HG02973 (cell line): ENCODE measurements at regions not wholly inside any gene's neighbourhood (a gene's known extent, or its start where the extent isn't known, plus 50 kb on each side); places are given as distances from the start of the nearest gene placed in this dataset.

Experiments
- ATAC-seq: cut with Tn5 transposase; IDR thresholded peaks from one replicate; pipeline ENCODE4 v1.9.1; 2021; ENCODE audit warnings: moderate library complexity; ENCODE audit not compliant: unreplicated experiment

- no peak for ATAC-seq
Observed at GRCh38 chr20:48284315-48284714, 499.0 kb upstream of the SULF2 start.

GRCh38 chr20:48283470-48284110 is 498.3 kb upstream of the SULF2 start:
- no peak for ATAC-seq

DNA sequence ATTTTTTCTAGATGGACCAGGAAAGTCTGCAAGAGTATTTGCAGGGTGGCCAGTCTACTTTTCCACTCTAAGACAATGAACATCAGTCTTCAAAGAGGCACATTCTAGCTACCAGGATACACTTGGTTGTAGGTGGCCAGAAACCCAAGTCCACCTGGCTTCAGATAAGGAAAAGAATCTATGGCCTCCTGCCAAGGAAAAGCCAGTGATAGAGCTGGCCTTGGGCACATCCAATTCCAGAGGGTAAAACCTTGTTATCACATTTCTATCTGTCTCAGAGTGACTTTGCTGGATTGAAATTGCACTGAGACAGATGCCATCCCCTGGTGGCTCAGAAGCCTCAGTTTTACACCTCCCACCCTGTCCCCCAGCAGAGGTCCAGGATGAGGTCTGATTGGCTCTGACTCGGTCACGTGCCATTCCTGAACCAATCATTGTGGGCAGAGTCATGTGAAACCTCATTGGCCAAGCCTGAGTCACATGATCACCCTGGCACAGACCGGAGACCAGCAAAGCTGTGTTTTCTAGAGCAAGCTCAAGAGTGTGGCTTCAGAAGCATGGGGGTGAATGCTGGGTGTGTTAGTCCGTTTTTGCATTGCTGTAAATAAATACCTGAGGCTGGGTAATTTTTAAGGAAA is 497.4 kb upstream of the SULF2 start:
- ATAC-seq, result no peak

DNA sequence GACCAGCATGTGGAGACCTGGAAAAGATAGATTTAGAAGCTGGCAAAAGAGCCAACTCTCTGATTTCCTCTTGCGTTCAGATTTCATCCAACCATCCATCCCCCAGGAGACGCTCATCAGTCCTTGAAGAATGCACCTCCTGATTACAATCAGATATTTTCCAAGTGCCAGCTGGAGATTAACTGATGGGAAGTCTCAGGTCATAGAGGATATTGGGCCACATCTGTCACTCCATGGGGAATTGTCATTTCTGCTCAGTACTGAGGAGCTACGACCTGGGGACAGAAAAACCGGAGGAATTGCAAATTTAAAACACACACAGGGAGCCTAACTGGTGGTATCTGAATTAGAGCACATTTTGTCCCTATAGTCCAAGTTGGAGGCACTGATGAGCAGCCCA is 496.2 kb upstream of the SULF2 start:
- ATAC-seq, result no peak

DNA sequence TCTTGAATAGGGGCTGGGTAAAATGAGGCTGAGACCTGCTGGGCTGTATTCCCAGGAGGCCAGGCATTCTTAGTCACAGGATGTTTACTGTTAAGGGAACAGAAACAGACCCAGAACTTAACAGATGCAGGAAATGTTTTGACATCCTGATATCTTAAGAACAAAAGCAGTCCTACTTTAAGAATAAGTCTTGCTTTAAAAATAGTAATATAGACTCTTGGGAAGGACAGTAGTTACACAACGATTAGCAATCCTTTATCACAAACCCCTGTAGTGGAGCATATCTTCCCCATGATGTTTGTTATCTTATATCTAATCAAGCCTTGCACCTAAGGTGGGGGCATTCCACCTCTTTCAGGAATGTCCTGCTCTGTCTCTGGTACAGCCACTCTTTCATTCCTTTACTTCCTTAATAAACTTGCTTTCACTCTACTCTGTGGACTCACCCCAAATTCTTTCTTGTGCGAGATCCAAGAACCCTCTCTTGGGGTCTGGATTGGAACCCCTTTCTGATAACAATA is 493.7 kb upstream of the SULF2 start:
- no peak for ATAC-seq

- ATAC-seq, result no peak
Observed at GRCh38 chr20:48277266-48277665, 492.0 kb upstream of the SULF2 start.

- ATAC-seq, result no peak
Observed at GRCh38 chr20:48276021-48276342, 490.7 kb upstream of the SULF2 start.

DNA sequence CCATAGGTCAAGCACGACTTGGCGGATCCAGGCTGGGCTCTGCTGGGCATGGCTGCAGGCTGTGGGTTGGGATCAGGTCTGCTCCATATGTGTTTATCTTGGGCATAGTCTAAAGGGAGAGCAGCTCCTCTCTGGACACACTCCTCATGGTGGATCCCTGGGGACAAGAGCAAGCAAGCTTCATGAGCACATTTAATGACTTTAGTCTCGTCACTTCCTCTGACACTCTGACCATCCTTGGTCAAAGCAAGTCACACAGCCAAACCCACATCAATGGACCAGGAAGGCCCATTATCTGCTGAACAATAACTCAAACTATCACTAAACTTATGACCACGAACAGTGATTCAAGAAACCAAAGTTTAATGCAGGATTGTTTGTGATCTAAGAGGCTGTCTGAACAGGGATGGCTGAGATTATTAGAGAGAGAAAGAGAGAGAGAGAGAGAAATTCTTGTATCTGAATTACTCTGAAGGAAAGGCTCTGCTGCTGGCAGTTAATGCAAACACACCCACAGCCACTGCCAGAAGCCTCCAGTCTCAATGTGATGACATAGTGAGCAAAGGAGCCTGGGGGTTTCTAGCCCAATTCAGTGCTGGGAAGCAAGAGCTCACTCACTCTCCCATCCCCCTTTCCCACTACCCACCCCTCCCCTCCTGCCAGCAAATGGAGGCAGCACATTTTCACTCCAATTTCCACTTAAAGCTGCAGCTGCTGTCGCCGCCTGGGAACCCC is 490.2 kb upstream of the SULF2 start:
- no peak for ATAC-seq

DNA sequence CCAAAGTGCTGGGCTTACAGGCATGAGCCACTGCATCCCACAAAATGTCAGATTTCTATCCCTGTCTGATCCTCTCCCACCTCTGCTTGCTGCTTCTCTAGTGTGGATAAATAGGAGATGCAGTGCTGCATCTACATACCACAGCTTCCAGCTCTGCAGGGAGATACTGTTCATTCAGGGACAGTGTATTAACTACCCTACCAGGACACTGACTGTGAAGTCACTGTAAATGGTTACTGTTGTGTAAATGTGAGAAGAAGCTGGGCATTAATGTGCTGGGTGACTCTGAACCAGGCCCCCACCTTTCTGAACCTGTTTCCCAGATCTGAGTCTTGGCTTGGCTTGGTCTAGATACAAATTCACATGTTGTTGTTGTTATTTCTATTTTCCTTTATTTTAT is 488.6 kb upstream of the SULF2 start:
- no peak for ATAC-seq

DNA sequence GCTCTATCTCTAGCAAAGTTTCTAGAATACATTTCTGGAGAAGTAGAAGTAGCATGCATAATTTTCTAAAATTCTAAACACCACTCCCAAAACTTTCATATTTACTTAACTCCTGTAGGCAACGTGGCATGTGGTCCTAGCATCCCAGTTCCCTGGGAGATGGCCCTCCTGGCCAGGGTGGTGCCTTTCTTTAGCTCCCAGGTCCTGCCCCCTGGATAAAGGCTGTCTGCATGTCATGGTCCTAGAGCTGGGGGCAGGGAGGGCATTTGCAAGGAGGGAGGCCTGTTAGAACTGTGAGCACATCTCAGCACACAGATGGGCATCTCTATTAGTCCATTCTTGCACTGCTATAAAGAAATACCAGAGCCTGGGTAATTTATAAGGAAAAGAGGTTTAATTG is 485.6 kb upstream of the SULF2 start:
- no peak for ATAC-seq

GRCh38 chr20:48267860-48268633 is 482.8 kb upstream of the SULF2 start:
- ATAC-seq, result no peak

- no peak for ATAC-seq
Observed at GRCh38 chr20:48266571-48266970, 481.3 kb upstream of the SULF2 start.

DNA sequence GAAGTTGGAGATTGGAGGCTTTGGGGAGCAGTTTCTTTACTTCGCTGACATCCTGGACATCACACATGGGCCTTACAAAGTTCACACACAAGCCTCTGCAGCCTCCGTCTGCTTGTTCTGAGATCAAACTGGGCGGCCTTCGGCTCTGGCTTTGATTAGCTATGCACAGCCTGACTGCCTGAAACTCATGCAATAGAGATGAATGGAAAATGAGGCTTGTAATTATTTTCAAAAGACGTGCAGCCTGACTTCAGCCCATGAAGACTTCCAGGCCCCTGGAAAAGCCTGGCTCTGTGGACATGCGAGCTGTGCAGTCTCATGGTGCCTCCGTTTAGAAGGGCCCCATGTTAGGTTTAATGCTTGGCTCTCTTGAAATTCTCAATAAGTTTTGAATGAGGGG is 480.5 kb upstream of the SULF2 start:
- ATAC-seq, result no peak

DNA sequence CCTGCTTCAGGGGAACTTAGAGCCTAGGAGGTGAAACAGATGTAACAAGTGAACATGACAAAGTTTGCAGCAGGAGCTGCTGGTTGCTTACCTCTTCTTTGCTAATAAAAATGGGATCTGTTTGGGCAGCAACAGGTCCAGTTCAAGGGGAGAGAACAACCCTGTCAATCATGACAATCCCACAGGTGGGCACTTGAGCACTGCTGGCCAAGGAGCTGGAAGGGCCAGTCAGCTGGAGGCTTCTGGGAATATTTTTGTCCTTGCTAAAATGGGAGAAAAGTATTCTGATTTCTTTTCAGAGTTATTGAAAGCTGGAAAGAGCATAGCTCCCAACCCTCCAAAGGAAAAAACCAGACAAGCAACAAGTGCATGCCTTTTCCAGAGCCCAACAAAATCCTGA is 477.7 kb upstream of the SULF2 start:
- no peak for ATAC-seq

- no peak for ATAC-seq
Observed at GRCh38 chr20:48262466-48262865, 477.2 kb upstream of the SULF2 start.

- ATAC-seq, result no peak
Observed at GRCh38 chr20:48261398-48261910, 476.2 kb upstream of the SULF2 start.

- no peak for ATAC-seq
Observed at GRCh38 chr20:48260129-48260756, 475.0 kb upstream of the SULF2 start.

DNA sequence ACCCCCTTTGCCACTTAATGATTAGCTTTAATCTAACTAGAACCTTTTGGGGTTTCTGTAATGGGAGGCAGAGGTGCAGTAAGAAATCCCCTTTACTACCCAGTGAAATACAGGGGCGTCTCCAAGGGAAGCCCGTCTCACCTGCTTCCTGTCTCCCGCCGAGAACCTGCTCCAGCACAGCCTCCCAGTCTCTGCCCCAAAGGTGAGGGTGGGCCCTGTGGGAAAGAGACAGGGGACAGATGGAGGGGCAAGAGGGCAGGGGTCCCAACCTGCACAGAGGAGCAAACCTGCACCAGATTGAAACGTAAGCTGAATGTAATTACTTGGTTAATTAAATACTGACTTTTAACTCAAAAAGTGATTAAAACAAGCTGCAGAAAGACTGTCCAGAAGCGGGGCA is 474.2 kb upstream of the SULF2 start:
- no peak for ATAC-seq

GRCh38 chr20:48257833-48258232 is 472.6 kb upstream of the SULF2 start:
- no peak for ATAC-seq

DNA sequence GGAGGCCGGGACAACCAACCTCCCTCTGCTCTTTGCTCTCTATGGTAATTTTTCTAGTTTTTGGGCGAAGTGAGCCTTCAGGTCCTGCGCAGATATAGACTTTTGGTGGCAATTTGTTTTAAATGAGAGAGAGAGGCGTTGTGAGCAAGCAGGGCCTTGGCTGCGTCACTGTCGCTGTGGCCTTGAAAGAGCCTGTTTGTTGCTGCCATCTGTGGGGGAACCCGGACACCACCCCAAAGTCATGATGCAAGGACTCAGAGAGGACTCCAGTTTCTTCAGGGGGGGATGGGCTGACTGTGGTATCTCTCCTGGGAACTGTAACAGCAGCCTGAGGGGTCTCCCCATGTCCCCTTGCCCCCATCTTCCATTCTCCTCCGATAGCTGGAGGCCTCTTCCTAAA is 462.7 kb upstream of the SULF2 start:
- ATAC-seq, result no peak
